ENCODE measurements at regions not wholly inside any gene's neighbourhood (a gene's known extent, or its start where the extent isn't known, plus 50 kb on each side); places are given as distances from the start of the nearest gene placed in this dataset.

- Histone ChIP-seq H3K4me1 (ENCODE audit: insufficient read depth, low read length, poor library complexity, severe bottlenecking) (no peaks in the 10 kb centered on the region), H3K4me2 (ENCODE audit: low read length) (no peak overlapping the region), H3K79me2 (ENCODE audit: insufficient read depth, low read depth, low read length) (no peaks in the 10 kb centered on the region), H3K4me3 (ENCODE audit: low read depth, low read length, poor library complexity, severe bottlenecking) (no peak overlapping the region), H2AFZ (ENCODE audit: low read length) (no peak overlapping the region), H3K27ac (ENCODE audit: low read depth, low read length, poor library complexity, severe bottlenecking) (no peak overlapping the region), H3K36me3 (ENCODE audit: insufficient read depth, low read length) (no peaks in the 10 kb centered on the region), H3K9me3 (ENCODE audit: low read length) (no peaks in the 10 kb centered on the region), H4K20me1 (ENCODE audit: insufficient read depth, low read length) (no peaks in the 10 kb centered on the region), H3K9me2 (ENCODE audit: insufficient read depth, low read length) (no peaks in the 10 kb centered on the region)
- CTCF ChIA-PET (ENCODE audit: unreplicated experiment) = no interaction called here
- POLR2A ChIA-PET = interaction anchor here (0.6 kb wide), 1 partner anchor 27 kb away, joined by 3 read pairs; no protein-coding TSS in a partner anchor
- no TSS peak for BruUV-seq (replicated peaks)
- DNase-seq (ENCODE audit: low spot score) = no peak
- TF ChIP-seq CTCF (conservative IDR thresholded peaks at IDR 0.05; ENCODE audit: low read length) (no peak), EZH2phosphoT487 (IDR thresholded peaks at IDR 0.05; ENCODE audit: borderline replicate concordance, low read depth, low read length) (no peak)
- intact Hi-C loops (cut with micrococcal nuclease; ENCODE audit: unreplicated experiment) = no loop called here
Observed at GRCh38 chr5:167902298-167902697, 389.1 kb upstream of the WWC1 start.

GRCh38 chr5:167903243-167903642, 388.2 kb upstream of the WWC1 start:
- Histone ChIP-seq H3K79me2 (ENCODE audit: insufficient read depth, low read depth, low read length) (no peaks in the 10 kb centered on the region), H3K27ac (ENCODE audit: low read depth, low read length, poor library complexity, severe bottlenecking) (no peak overlapping the region), H3K9me3 (ENCODE audit: low read length) (no peaks in the 10 kb centered on the region), H3K4me2 (ENCODE audit: low read length) (no peak overlapping the region), H3K4me1 (ENCODE audit: insufficient read depth, low read length, poor library complexity, severe bottlenecking) (no peaks in the 10 kb centered on the region), H3K9me2 (ENCODE audit: insufficient read depth, low read length) (no peaks in the 10 kb centered on the region), H3K36me3 (ENCODE audit: insufficient read depth, low read length) (no peaks in the 10 kb centered on the region), H3K4me3 (ENCODE audit: low read depth, low read length, poor library complexity, severe bottlenecking) (no peak overlapping the region), H4K20me1 (ENCODE audit: insufficient read depth, low read length) (no peaks in the 10 kb centered on the region), H2AFZ (ENCODE audit: low read length) (no peak overlapping the region)
- ChIA-PET POLR2A (interaction anchor here (0.5 kb wide), 1 partner anchor 68 kb away, joined by 3 read pairs; no protein-coding TSS in a partner anchor), CTCF (ENCODE audit: unreplicated experiment) (no interaction called here)
- DNase-seq (ENCODE audit: low spot score) = no peak
- no TSS peak for BruUV-seq (replicated peaks)
- intact Hi-C loops (cut with micrococcal nuclease; ENCODE audit: unreplicated experiment) = no loop called here
- TF ChIP-seq EZH2phosphoT487 (IDR thresholded peaks at IDR 0.05; ENCODE audit: borderline replicate concordance, low read depth, low read length) = no peak
- no peak for TF ChIP-seq CTCF (conservative IDR thresholded peaks at IDR 0.05; ENCODE audit: low read length)

GRCh38 chr5:167903659-167904058, 387.8 kb upstream of the WWC1 start:
- DNase-seq (ENCODE audit: low spot score) = no peak
- H3K4me1 ChIP-seq (ENCODE audit: insufficient read depth, low read length, poor library complexity, severe bottlenecking) = no peaks in the 10 kb centered on the region
- no peak overlapping the region for H2AFZ ChIP-seq (ENCODE audit: low read length)
- intact Hi-C loops (cut with micrococcal nuclease; ENCODE audit: unreplicated experiment) = no loop called here
- H3K4me3 ChIP-seq (ENCODE audit: low read depth, low read length, poor library complexity, severe bottlenecking) = no peak overlapping the region
- POLR2A ChIA-PET = no interaction called here
- H3K27ac ChIP-seq (ENCODE audit: low read depth, low read length, poor library complexity, severe bottlenecking) = no peak overlapping the region
- H3K79me2 ChIP-seq (ENCODE audit: insufficient read depth, low read depth, low read length) = no peaks in the 10 kb centered on the region
- H3K9me2 ChIP-seq (ENCODE audit: insufficient read depth, low read length) = no peaks in the 10 kb centered on the region
- CTCF ChIA-PET (ENCODE audit: unreplicated experiment) = no interaction called here
- no TSS peak for BruUV-seq (replicated peaks)
- H4K20me1 ChIP-seq (ENCODE audit: insufficient read depth, low read length) = no peaks in the 10 kb centered on the region
- TF ChIP-seq CTCF (conservative IDR thresholded peaks at IDR 0.05; ENCODE audit: low read length) (no peak), EZH2phosphoT487 (IDR thresholded peaks at IDR 0.05; ENCODE audit: borderline replicate concordance, low read depth, low read length) (no peak)
- H3K9me3 ChIP-seq (ENCODE audit: low read length) = no peaks in the 10 kb centered on the region
- no peaks in the 10 kb centered on the region for H3K36me3 ChIP-seq (ENCODE audit: insufficient read depth, low read length)
- no peak overlapping the region for H3K4me2 ChIP-seq (ENCODE audit: low read length)
